DMS79 treated with DMSO at 0.1 percent for 48 hours (cell line): ENCODE measurements at regions not wholly inside any gene's neighbourhood (a gene's known extent, or its start where the extent isn't known, plus 50 kb on each side); places are given as distances from the start of the nearest gene placed in this dataset.

Source experiments
- DNase-seq: peaks from one replicate; lab custom pipeline; 2025; lab: John Stamatoyannopoulos, UW

GRCh38 chr3:35487376-35487775 is 151.9 kb upstream of the ARPP21 start:
- DNase-seq: no peak

DNA sequence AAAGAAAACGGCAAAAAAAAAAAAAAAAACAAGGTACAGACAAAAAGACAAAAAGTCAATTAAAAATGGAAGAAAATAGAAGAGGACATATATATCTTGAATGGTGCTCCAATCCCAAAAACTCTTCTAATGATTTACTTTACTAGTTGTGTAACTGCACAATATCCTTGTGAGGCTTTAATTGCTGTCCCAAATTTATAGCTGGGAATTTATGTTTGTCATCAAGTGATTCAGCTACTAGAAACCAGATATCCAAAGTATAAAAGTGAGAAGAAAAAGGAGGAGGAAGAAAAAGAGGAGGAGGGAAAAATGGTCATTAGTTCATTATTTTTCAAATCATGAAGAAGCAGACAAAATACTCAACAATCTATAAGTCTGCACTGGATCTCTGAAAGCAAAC is 150.8 kb upstream of the ARPP21 start:
- no peak for DNase-seq

- no peak for DNase-seq
Measured at GRCh38 chr3:35492841-35493240, 146.5 kb upstream of the ARPP21 start.

GRCh38 chr3:35498506-35499210 is 140.7 kb upstream of the ARPP21 start:
- no peak for DNase-seq

DNA sequence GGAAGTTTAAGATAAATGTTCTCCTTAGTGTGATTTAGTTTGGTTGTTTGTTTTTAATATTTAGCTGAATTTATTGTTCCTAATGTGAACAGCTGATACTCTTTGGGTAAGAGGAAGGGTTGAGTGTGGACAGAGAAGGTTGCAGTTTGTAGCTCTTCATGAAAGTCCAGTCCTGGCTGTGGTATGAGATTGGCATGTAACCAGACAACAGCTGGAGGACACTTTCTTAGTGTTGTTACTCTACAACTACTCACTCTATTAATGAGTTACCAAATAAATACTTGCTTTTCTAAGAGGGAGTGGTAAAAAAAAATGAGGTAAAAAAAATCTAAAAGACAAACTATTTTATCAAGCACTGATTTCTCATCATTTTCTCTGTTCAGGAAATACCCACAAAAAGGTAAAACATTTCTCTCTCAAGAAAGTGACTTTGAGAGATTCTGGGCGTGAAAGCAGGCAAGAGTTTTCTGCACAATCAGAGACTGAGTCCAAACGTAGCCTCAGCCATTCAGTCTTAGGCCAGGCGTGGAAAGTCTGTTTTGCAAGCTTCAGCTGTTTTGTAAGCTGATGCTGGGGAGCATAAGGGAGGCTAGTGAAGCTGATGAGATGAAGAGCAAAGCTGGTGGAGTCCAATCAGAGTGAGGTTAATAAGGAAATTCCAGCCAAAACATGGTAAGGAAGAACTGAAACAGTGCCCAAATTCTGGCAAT is 138.5 kb upstream of the ARPP21 start:
- DNase-seq: no peak

DNA sequence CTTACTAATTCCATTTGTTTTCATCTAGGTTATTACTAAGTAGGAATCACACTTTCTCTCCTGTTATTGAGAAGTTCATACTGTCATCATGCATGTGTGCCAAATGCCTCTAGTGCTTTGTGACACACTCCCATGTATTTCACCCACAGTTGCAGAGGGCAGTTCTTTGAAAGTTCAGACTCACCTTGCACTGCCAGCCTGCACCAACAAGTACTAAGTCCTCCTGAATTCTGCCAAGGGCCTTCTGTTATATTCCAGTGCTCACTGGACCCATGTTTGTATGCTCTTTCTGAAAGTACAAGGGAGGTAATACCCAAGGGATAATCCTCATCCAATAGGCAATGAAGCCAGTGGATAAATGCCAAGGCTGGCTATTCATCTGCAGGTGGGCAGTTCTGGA is 136.6 kb upstream of the ARPP21 start:
- DNase-seq: no peak

DNA sequence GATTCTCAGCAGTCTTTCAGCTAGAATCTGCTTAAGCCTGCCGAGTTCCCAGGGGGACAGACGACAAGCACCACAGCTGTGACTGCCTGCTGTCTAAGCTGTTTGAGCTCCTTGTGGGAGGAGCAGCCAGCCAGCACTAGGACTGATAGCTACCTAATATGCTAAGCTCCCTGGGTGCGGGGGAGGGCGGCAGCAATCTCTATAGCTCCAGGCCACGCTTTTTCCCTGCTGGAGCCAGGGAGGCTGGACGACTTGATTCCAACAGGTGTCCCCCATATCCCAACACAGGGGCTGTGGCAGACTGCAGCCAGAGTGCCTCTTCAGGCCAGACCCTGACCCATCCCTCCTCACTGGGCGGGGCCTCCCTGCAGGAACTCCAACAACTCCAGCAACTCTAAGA is 134.1 kb upstream of the ARPP21 start:
- no peak for DNase-seq

- DNase-seq: no peak
Measured at GRCh38 chr3:35505772-35506171, 133.6 kb upstream of the ARPP21 start.

- no peak for DNase-seq
Measured at GRCh38 chr3:35519936-35520335, 119.4 kb upstream of the ARPP21 start.

GRCh38 chr3:35521196-35521595 is 118.1 kb upstream of the ARPP21 start:
- no peak for DNase-seq

GRCh38 chr3:35522450-35522849 is 116.9 kb upstream of the ARPP21 start:
- no peak for DNase-seq

GRCh38 chr3:35523074-35523473 is 116.3 kb upstream of the ARPP21 start:
- DNase-seq: no peak

DNA sequence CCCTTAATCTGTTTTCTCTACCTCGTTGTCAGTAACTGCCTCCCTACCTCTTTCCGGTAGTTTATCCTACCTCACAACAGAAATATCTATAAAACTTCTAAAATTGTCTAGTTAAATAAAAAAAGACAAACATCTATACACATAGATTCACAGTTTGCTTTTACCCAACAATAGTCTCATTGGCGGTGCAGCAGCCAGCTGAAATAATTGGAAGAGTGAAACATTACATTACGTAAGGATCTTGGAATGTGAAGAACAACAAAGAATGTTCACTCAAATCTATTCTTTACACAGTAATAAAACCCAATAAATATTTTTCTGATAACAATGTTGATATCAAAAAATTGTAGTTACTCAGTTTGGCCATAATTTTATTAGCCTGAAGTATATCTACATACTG is 115.5 kb upstream of the ARPP21 start:
- DNase-seq: no peak

- DNase-seq: no peak
Measured at GRCh38 chr3:35524856-35525255, 114.5 kb upstream of the ARPP21 start.

- no peak for DNase-seq
Measured at GRCh38 chr3:35528728-35529127, 110.6 kb upstream of the ARPP21 start.

- DNase-seq: no peak
Measured at GRCh38 chr3:35529337-35529736, 110.0 kb upstream of the ARPP21 start.

DNA sequence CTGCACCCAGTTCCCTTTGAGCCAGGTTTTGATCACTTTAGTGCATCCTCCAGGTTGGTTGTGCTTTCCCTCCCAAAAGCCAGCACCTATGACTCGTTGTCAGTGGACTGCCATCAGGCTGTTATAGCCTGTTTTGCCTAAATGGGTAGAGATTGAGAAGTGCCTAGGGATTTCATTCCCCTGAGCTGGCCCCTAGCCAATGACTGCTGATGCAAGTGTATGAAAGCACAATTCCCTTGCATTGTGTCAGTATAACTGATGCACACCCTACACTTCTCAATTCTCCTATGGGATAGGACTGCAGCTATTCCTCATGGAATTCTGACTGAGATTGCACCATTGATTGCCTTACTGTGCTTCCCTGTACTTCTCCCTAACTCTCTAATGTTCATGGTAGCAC is 102.1 kb upstream of the ARPP21 start:
- no peak for DNase-seq

DNA sequence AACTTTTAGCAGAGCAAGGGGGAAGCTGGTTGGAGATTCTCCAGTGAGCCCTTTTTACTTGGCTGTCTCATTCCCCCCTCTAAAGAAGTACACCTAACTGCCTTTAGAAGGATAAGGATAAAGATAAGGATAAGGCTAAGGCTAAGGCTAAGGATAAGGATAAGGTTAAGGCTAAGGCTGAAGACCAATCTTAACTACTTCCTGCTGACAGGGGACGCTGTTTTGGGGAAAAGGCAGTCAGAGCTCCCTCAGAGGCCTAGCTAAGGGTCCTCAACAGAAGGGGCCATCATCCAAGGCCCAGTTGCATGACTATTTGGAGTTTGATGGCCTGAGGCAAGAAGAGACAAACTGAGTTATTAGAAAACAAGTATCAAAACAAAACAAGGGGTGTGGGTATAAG is 94.3 kb upstream of the ARPP21 start:
- no peak for DNase-seq

GRCh38 chr3:35549690-35550089 is 89.6 kb upstream of the ARPP21 start:
- peak; percentile 2 for DNase-seq

DNA sequence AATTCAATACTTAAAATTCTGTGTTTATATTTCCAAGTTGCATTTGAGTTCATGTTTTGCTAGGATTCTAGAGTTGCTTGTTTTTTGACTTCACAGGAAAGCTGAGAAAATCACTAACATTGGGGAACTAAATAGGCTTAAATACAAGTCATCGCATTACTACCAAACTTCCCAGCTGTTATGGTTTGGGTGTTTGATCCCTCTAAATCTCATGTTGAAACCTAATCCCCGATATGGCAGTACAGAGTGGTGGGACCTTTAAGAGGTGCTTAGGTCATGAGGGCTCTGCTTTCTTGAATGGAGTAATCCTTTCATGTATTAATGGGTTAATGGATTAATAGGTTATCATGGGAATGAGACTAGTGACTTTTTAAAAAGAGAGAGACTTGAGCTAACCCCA is 77.2 kb upstream of the ARPP21 start:
- no peak for DNase-seq

DNA sequence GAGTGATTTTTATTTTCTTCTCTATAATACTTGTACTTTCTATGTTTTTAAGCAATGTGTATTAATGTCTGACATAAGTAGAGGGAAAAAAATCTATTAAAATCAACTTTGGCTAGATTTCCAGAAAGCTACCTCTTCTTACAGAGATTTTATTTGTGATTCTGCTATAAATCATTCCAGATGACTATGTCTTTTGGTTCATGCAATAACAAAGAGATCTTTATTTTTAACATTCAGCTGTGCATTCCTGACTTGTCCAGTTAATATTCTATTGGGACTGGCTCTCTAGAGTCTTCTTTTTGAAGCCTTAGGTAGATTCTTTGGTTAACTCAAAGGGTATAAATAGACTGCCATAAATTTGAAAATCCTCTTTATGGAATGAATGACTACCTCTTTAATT is 74.3 kb upstream of the ARPP21 start:
- no peak for DNase-seq
